ENCODE measurements at regions not wholly inside any gene's neighbourhood (a gene's known extent, or its start where the extent isn't known, plus 50 kb on each side); places are given as distances from the start of the nearest gene placed in this dataset.

GRCh38 chr13:47350334-47351124, 453.7 kb upstream of the HTR2A start:
- TF ChIP-seq CTCF (IDR thresholded peaks at IDR 0.05), result no peak
- no peak for TF ChIP-seq POLR2A (IDR thresholded peaks at IDR 0.05)

Measured in heart left ventricle (tissue), 13 donors.